ENCODE measurements at regions not wholly inside any gene's neighbourhood (a gene's known extent, or its start where the extent isn't known, plus 50 kb on each side); places are given as distances from the start of the nearest gene placed in this dataset.

DNA sequence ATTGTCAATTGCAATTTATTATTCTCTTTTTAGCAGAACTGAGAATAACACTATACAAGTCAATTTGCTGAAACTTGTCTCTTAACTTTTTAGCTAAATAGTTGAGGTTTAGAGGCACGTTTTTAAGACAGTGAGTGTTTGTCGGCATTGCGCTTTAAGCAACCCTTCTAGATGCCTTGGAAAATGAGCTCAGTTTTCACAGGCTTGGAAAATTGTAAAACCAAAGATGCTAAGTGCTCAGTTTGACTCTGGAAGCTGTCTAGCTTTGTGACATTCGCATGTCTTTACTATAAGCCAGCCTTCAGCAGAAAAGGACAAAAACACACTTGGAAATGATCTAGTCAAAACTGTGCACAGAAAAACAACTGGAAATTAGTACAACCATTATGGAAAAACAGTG lies 500.4 kb downstream of the NEBL start:
- TF ChIP-seq TCF12 (IDR thresholded peaks at IDR 0.05; ENCODE audit: low read depth, low read length) (no peak), SIRT6 (IDR thresholded peaks at IDR 0.05; ENCODE audit: low read length) (no peak), CTBP2 (IDR thresholded peaks at IDR 0.05; ENCODE audit: borderline replicate concordance, insufficient read depth, insufficient read length, low read length) (no peak), POLR2AphosphoS5 (IDR thresholded peaks at IDR 0.05; ENCODE audit: low read depth, low read length) (no peak), EZH2 (IDR thresholded peaks at IDR 0.05; ENCODE audit: low read depth, low read length, severe bottlenecking) (no peak), PHF8 (conservative IDR thresholded peaks at IDR 0.05; ENCODE audit: low read depth, low read length) (no peak), CREB1 (IDR thresholded peaks at IDR 0.05) (no peak), SAP30 (IDR thresholded peaks at IDR 0.05; ENCODE audit: insufficient read depth, insufficient replicate concordance, low read length) (no peak), EP300 (IDR thresholded peaks at IDR 0.05; ENCODE audit: borderline replicate concordance in 1 of 2, low read depth in 2 of 2, low read length in 2 of 2) (no peak), FOSL1 (IDR thresholded peaks at IDR 0.05; ENCODE audit: insufficient read depth, low read depth, low read length) (no peak)

More for the DNA sequence above, 500.4 kb downstream of the NEBL start:
- Histone ChIP-seq H3K79me1 (ENCODE audit: low read depth, low read length) (no peaks in the 10 kb centered on the region), H2BK120ac (replicated peaks; ENCODE audit: low read depth, low read length) (no peak overlapping the region), H4K20me1 (replicated peaks in 1 of 2; ENCODE audit: control insufficient read depth in 1 of 2, insufficient read depth in 2 of 2, low read length in 2 of 2) (no peaks in the 10 kb centered on the region), H3K9me3 (ENCODE audit: insufficient read depth in 2 of 2, low read depth in 1 of 2, low read length in 1 of 2) (no peaks in the 10 kb centered on the region; a peak in 1 of 4 replicates), H3K56ac (replicated peaks; ENCODE audit: insufficient read length, low read depth, low read length) (no peak overlapping the region), H3K4me3 (ENCODE audit: extremely low read depth in 1 of 4, insufficient read depth in 2 of 4, low read depth in 3 of 4, low read length in 4 of 4) (no peak overlapping the region), H3K23me2 (ENCODE audit: low read depth, low read length) (no peaks in the 10 kb centered on the region), H2BK15ac (ENCODE audit: low read length) (no peak overlapping the region), H3K4me1 (replicated peaks in 1 of 4; ENCODE audit: control insufficient read depth in 3 of 4, insufficient read depth in 4 of 4, low read length in 3 of 4) (no peaks in the 10 kb centered on the region), H3K4ac (replicated peaks; ENCODE audit: insufficient read length, low read depth, low read length) (no peak overlapping the region), H2BK5ac (ENCODE audit: low read depth, low read length) (no peak overlapping the region), H2AFZ (ENCODE audit: low read length) (no peak overlapping the region), H2BK20ac (ENCODE audit: low read length) (no peak overlapping the region), H3K14ac (ENCODE audit: insufficient read length) (no peak overlapping the region), H2BK12ac (ENCODE audit: low read depth, low read length) (no peak overlapping the region), H3K9ac (replicated peaks in 1 of 4; ENCODE audit: extremely low read depth in 1 of 4, low read depth in 3 of 4, low read length in 3 of 4) (no peak overlapping the region), H4K5ac (ENCODE audit: insufficient read length, low read depth, low read length) (no peak overlapping the region), H4K8ac (ENCODE audit: extremely low read depth, insufficient read depth, low read length) (no peak overlapping the region), H3K23ac (ENCODE audit: insufficient read length) (no peak overlapping the region), H3K27ac (ENCODE audit: low read depth, low read length) (no peak overlapping the region), H2AK5ac (ENCODE audit: low read depth, low read length) (no peak overlapping the region), H3K79me2 (ENCODE audit: control insufficient read depth in 1 of 2, insufficient read depth in 2 of 2, low read length in 2 of 2) (no peaks in the 10 kb centered on the region), H4K91ac (replicated peaks; ENCODE audit: insufficient read length, low read length) (no peak overlapping the region), H3K18ac (ENCODE audit: extremely low read depth, low read length) (no peak overlapping the region), H3K36me3 (ENCODE audit: control insufficient read depth in 2 of 4, insufficient read depth in 4 of 4, low read length in 3 of 4) (no peaks in the 10 kb centered on the region), H3K27me3 (replicated peaks in 1 of 4; ENCODE audit: control insufficient read depth in 3 of 4, extremely low read depth in 1 of 4, insufficient read depth in 3 of 4, low read length in 3 of 4) (no peaks in the 10 kb centered on the region), H3K4me2 (ENCODE audit: insufficient read depth in 1 of 2, low read depth in 2 of 2, low read length in 2 of 2) (no peak overlapping the region)
- ChIA-PET CTCF (ENCODE audit: partially characterized antibody) (no interaction called here), POLR2A (ENCODE audit: partially characterized antibody) (interaction anchor here (2.1 kb wide), 1 partner anchor 10 kb away, joined by 4 read pairs; no protein-coding TSS in a partner anchor)
- FAIRE-seq (no peak), DNase-seq (ENCODE audit: low read depth in 1 of 2, low spot score in 2 of 2) (no peak)
- WGBS, 2 experiments (ENCODE audit: extremely low coverage in 1 of 2, insufficient coverage in 1 of 2, insufficient read length in 1 of 2, insufficient replicate concordance in 2 of 2, low coverage in 1 of 2, low lambda C conversion rate in 2 of 2, missing lambda C conversion rate in 1 of 2), result 94% methylated on average over 4 of the region's 4 CpGs; no CpG with 5 or more reads in 1 of the 2 experiments

Measured in H1 (cell line).